ENCODE measurements at regions not wholly inside any gene's neighbourhood (a gene's known extent, or its start where the extent isn't known, plus 50 kb on each side); places are given as distances from the start of the nearest gene placed in this dataset.
"Not testable (repeated sequence)": the region's sequence is repeated elsewhere in the genome, so short reads cannot be mapped to it uniquely, and the experiment has no call there.

GRCh38 chr13:111623743-111624505 is 303.5 kb downstream of the TEX29 start:
- no peak for DNase-seq (ENCODE audit: low read depth)

GRCh38 chr13:111625526-111626315 is 305.3 kb downstream of the TEX29 start:
- DNase-seq (ENCODE audit: low read depth), result no peak

- no peak for DNase-seq (ENCODE audit: low read depth)
Measured at GRCh38 chr13:111626371-111627305, 306.2 kb downstream of the TEX29 start.

GRCh38 chr13:111627596-111627995 is 307.2 kb downstream of the TEX29 start:
- no peak for DNase-seq (ENCODE audit: low read depth)

GRCh38 chr13:111629016-111629415 is 308.6 kb downstream of the TEX29 start:
- no peak for DNase-seq (ENCODE audit: low read depth)

GRCh38 chr13:111629457-111629856 is 309.0 kb downstream of the TEX29 start:
- no peak for DNase-seq (ENCODE audit: low read depth)

- no peak for DNase-seq (ENCODE audit: low read depth)
Measured at GRCh38 chr13:111629926-111630325, 309.5 kb downstream of the TEX29 start.

- no peak for DNase-seq (ENCODE audit: low read depth)
Measured at GRCh38 chr13:111630406-111630805, 310.0 kb downstream of the TEX29 start.

GRCh38 chr13:111631271-111631670 is 310.8 kb downstream of the TEX29 start:
- DNase-seq (ENCODE audit: low read depth), result not testable (repeated sequence)

- DNase-seq (ENCODE audit: low read depth), result no peak
Measured at GRCh38 chr13:111632906-111633305, 312.5 kb downstream of the TEX29 start.

GRCh38 chr13:111633401-111633800 is 313.0 kb downstream of the TEX29 start:
- no peak for DNase-seq (ENCODE audit: low read depth)

- no peak for DNase-seq (ENCODE audit: low read depth)
Measured at GRCh38 chr13:111634410-111634809, 314.0 kb downstream of the TEX29 start.

GRCh38 chr13:111636271-111636670 is 315.8 kb downstream of the TEX29 start:
- no peak for DNase-seq (ENCODE audit: low read depth)

- DNase-seq (ENCODE audit: low read depth), result no peak
Measured at GRCh38 chr13:111636804-111637203, 316.4 kb downstream of the TEX29 start.

- no peak for DNase-seq (ENCODE audit: low read depth)
Measured at GRCh38 chr13:111637365-111637764, 316.9 kb downstream of the TEX29 start.

- no peak for DNase-seq (ENCODE audit: low read depth)
Measured at GRCh38 chr13:111638233-111638632, 317.8 kb downstream of the TEX29 start.

- no peak for DNase-seq (ENCODE audit: low read depth)
Measured at GRCh38 chr13:111639196-111639705, 318.8 kb downstream of the TEX29 start.

GRCh38 chr13:111640006-111640405 is 319.6 kb downstream of the TEX29 start:
- no peak for DNase-seq (ENCODE audit: low read depth)

GRCh38 chr13:111640476-111640875 is 320.0 kb downstream of the TEX29 start:
- DNase-seq (ENCODE audit: low read depth), result no peak

- no peak for DNase-seq (ENCODE audit: low read depth)
Measured at GRCh38 chr13:111642156-111642767, 321.8 kb downstream of the TEX29 start.

GRCh38 chr13:111644750-111645149 is 324.3 kb downstream of the TEX29 start:
- DNase-seq (ENCODE audit: low read depth), result no peak

- DNase-seq (ENCODE audit: low read depth), result no peak
Measured at GRCh38 chr13:111645198-111645597, 324.8 kb downstream of the TEX29 start.

Measured in fibroblast of gingiva (primary cell).